Activated T-cell treated with anti-CD3 and anti-CD28 coated beads, Interleukin-2, amount 50 U/mL, for 1 hour (primary cell): ENCODE measurements at regions not wholly inside any gene's neighbourhood (a gene's known extent, or its start where the extent isn't known, plus 50 kb on each side); places are given as distances from the start of the nearest gene placed in this dataset.
"Not testable (repeated sequence)": the region's sequence is repeated elsewhere in the genome, so short reads cannot be mapped to it uniquely, and the experiment has no call there.

Source experiments
- DNase-seq: peaks from one replicate; pipeline ENCODE4 v3.0.0-alpha.2; 2020

- DNase-seq: no peak
Measured at GRCh38 chr2:207372483-207372882, 157.3 kb upstream of the CREB1 start.

- DNase-seq: no peak
Measured at GRCh38 chr2:207375207-207375875, 154.4 kb upstream of the CREB1 start.

- DNase-seq: not testable (repeated sequence)
Measured at GRCh38 chr2:207378620-207379019, 151.1 kb upstream of the CREB1 start.

GRCh38 chr2:207385076-207385475, 144.7 kb upstream of the CREB1 start:
- no peak for DNase-seq

GRCh38 chr2:207385903-207386302, 143.9 kb upstream of the CREB1 start:
- no peak for DNase-seq

GRCh38 chr2:207387001-207387571, 142.7 kb upstream of the CREB1 start:
- no peak for DNase-seq

GRCh38 chr2:207390302-207391095, 139.3 kb upstream of the CREB1 start:
- no peak for DNase-seq

GRCh38 chr2:207394203-207394781, 135.5 kb upstream of the CREB1 start:
- DNase-seq: no peak

- DNase-seq: no peak
Measured at GRCh38 chr2:207394812-207395534, 134.8 kb upstream of the CREB1 start.

- DNase-seq: no peak
Measured at GRCh38 chr2:207395535-207396251, 134.1 kb upstream of the CREB1 start.

- no peak for DNase-seq
Measured at GRCh38 chr2:207397917-207398655, 131.7 kb upstream of the CREB1 start.

GRCh38 chr2:207399301-207399700, 130.5 kb upstream of the CREB1 start:
- DNase-seq: no peak

- no peak for DNase-seq
Measured at GRCh38 chr2:207401338-207401737, 128.4 kb upstream of the CREB1 start.

- DNase-seq: no peak
Measured at GRCh38 chr2:207403141-207403540, 126.6 kb upstream of the CREB1 start.

GRCh38 chr2:207403950-207404349, 125.8 kb upstream of the CREB1 start:
- DNase-seq: no peak

GRCh38 chr2:207405150-207405549, 124.6 kb upstream of the CREB1 start:
- no peak for DNase-seq

- no peak for DNase-seq
Measured at GRCh38 chr2:207408086-207408794, 121.5 kb upstream of the CREB1 start.

- no peak for DNase-seq
Measured at GRCh38 chr2:207409517-207409916, 120.2 kb upstream of the CREB1 start.

- DNase-seq: no peak
Measured at GRCh38 chr2:207412787-207413310, 116.9 kb upstream of the CREB1 start.

- DNase-seq: no peak
Measured at GRCh38 chr2:207413376-207413907, 116.3 kb upstream of the CREB1 start.
